H1 (cell line): ENCODE measurements at regions not wholly inside any gene's neighbourhood (a gene's known extent, or its start where the extent isn't known, plus 50 kb on each side); places are given as distances from the start of the nearest gene placed in this dataset.

Experiments used
- CTCF ChIA-PET: fragments of 300-600 bp; sonication (Branson Sonifier 250); formaldehyde crosslinking; loops from one replicate; lab custom pipeline; 2021; ENCODE audit not compliant: partially characterized antibody; lab: Charles Lee
- POLR2A ChIA-PET: fragments of 300-600 bp; sonication (Branson Sonifier 250); formaldehyde crosslinking; loops from one replicate; lab custom pipeline; 2021; ENCODE audit warnings: inconsistent platforms; ENCODE audit not compliant: partially characterized antibody; lab: Charles Lee
- DNase-seq, 2 experiments: peaks; one replicate each; pipeline versions ENCODE4 v3.0.0 to v3.0.0-alpha.2; 2010 to 2022; ENCODE audit warnings: low spot score in 2 of 2, low read depth in 1 of 2, mixed read lengths in 1 of 2
- FAIRE-seq: peaks from 2 replicates; lab custom pipeline; 2011; peaks lifted over from hg19 to GRCh38; lab: Jason Lieb, UNC
- H2AFZ ChIP-seq: 2 replicates; pipeline ENCODE4 v1.8.1; 2012; ENCODE audit warnings: low read length, inconsistent platforms
- H2AK5ac ChIP-seq: 2 replicates; pipeline ENCODE4 v1.6.1; 2013; ENCODE audit warnings: low read depth, low read length
- H2BK120ac ChIP-seq: replicated peaks from 2 replicates; pipeline ENCODE3; 2013; ENCODE audit warnings: low read depth, low read length, inconsistent platforms
- H2BK12ac ChIP-seq: 2 replicates; pipeline ENCODE4 v1.6.1; 2013; ENCODE audit warnings: low read depth, low read length
- H2BK15ac ChIP-seq: 2 replicates; pipeline ENCODE4 v1.6.1; 2013; ENCODE audit warnings: low read length
- H2BK20ac ChIP-seq: 2 replicates; pipeline ENCODE4 v1.6.1; 2013; ENCODE audit warnings: low read length
- H2BK5ac ChIP-seq: 2 replicates; pipeline ENCODE4 v1.6.1; 2013; ENCODE audit warnings: low read depth, low read length
- H3K14ac ChIP-seq: 2 replicates; pipeline ENCODE4 v1.6.1; 2013; ENCODE audit warnings: inconsistent platforms; ENCODE audit not compliant: insufficient read length
- H3K18ac ChIP-seq: 2 replicates; pipeline ENCODE4 v1.6.1; 2013; ENCODE audit warnings: low read length; ENCODE audit errors: extremely low read depth
- H3K23ac ChIP-seq: 2 replicates; pipeline ENCODE4 v1.6.1; 2013; ENCODE audit warnings: inconsistent platforms; ENCODE audit not compliant: insufficient read length
- H3K23me2 ChIP-seq: 2 replicates; pipeline ENCODE4 v1.6.1; 2013; ENCODE audit warnings: low read depth, low read length
- H3K27ac ChIP-seq: 2 replicates; pipeline ENCODE4 v1.6.1; 2011; ENCODE audit warnings: low read depth, low read length, inconsistent platforms
- H3K27me3 ChIP-seq, 4 experiments: replicated peaks in 1 of 4; 1 replicate in 1 of 4; 2 replicates in 3 of 4; pipeline versions ENCODE4 v1.6.1 to v1.8.1; 2011 to 2013; ENCODE audit warnings: low read length in 3 of 4, mild to moderate bottlenecking in 3 of 4, inconsistent platforms in 2 of 4, mixed read lengths in 2 of 4, moderate library complexity in 1 of 4; ENCODE audit not compliant: control insufficient read depth in 3 of 4, insufficient read depth in 3 of 4; ENCODE audit errors: extremely low read depth in 1 of 4
- H3K36me3 ChIP-seq, 4 experiments: 2 replicates each; pipeline versions ENCODE4 v1.6.1 to v1.8.1; 2011 to 2013; ENCODE audit warnings: mild to moderate bottlenecking in 4 of 4, low read length in 3 of 4, moderate library complexity in 2 of 4, control low read depth in 1 of 4, inconsistent platforms in 1 of 4; ENCODE audit not compliant: insufficient read depth in 4 of 4, control insufficient read depth in 2 of 4
- H3K4ac ChIP-seq: replicated peaks from 2 replicates; pipeline ENCODE3; 2013; ENCODE audit warnings: low read length, low read depth, mixed read lengths, inconsistent platforms; ENCODE audit not compliant: insufficient read length
- H3K4me1 ChIP-seq, 4 experiments: replicated peaks in 1 of 4; 1 replicate in 1 of 4; 2 replicates in 3 of 4; pipeline versions ENCODE4 v1.6.1 to v1.8.1; 2011 to 2013; ENCODE audit warnings: low read length in 3 of 4, inconsistent platforms in 2 of 4, mixed read lengths in 1 of 4; ENCODE audit not compliant: insufficient read depth in 4 of 4, control insufficient read depth in 3 of 4
- H3K4me2 ChIP-seq, 2 experiments: 2 replicates each; pipeline versions ENCODE4 v1.6.1 to v1.8.1; 2011 to 2013; ENCODE audit warnings: low read depth in 2 of 2, low read length in 2 of 2, control low read depth in 1 of 2, inconsistent platforms in 1 of 2, mild to moderate bottlenecking in 1 of 2; ENCODE audit not compliant: insufficient read depth in 1 of 2
- H3K4me3 ChIP-seq, 4 experiments: fragments of 200-600, 300-600 bp in 1 of 4; sonication (generic), shearing (Covaris generic), sonication (Bioruptor Twin) in 1 of 4; 2 replicates each; pipeline versions ENCODE4 v1.5.1 to v1.8.1; 2011 to 2016; ENCODE audit warnings: low read length in 4 of 4, low read depth in 3 of 4, control low read depth in 2 of 4, inconsistent platforms in 2 of 4, mild to moderate bottlenecking in 2 of 4, mixed read lengths in 1 of 4, moderate library complexity in 1 of 4; ENCODE audit not compliant: insufficient read depth in 2 of 4; ENCODE audit errors: extremely low read depth in 1 of 4
- H3K56ac ChIP-seq: replicated peaks from 2 replicates; pipeline ENCODE3; 2013; ENCODE audit warnings: low read depth, mild to moderate bottlenecking, mixed read lengths, low read length, inconsistent platforms; ENCODE audit not compliant: insufficient read length
- H3K79me1 ChIP-seq: 2 replicates; pipeline ENCODE4 v1.6.1; 2013; ENCODE audit warnings: low read depth, low read length, control low read depth
- H3K79me2 ChIP-seq, 2 experiments: 2 replicates each; pipeline versions ENCODE4 v1.6.1 to v1.8.1; 2012 to 2013; ENCODE audit warnings: low read length in 2 of 2, mild to moderate bottlenecking in 2 of 2, inconsistent platforms in 1 of 2; ENCODE audit not compliant: insufficient read depth in 2 of 2, control insufficient read depth in 1 of 2
- H3K9ac ChIP-seq, 4 experiments: replicated peaks in 1 of 4; 1 replicate in 1 of 4; 2 replicates in 3 of 4; pipeline versions ENCODE4 v1.6.1 to v1.8.1; 2011 to 2013; ENCODE audit warnings: low read depth in 3 of 4, low read length in 3 of 4, control low read depth in 2 of 4, mild to moderate bottlenecking in 2 of 4, moderate library complexity in 2 of 4, inconsistent platforms in 1 of 4; ENCODE audit errors: extremely low read depth in 1 of 4
- H3K9me3 ChIP-seq, 2 experiments: 2 replicates each; pipeline versions ENCODE4 v1.6.1 to v1.8.1; 2012 to 2013; ENCODE audit warnings: mild to moderate bottlenecking in 2 of 2, moderate library complexity in 2 of 2, control low read depth in 1 of 2, inconsistent platforms in 1 of 2, low read depth in 1 of 2, low read length in 1 of 2, mixed read lengths in 1 of 2; ENCODE audit not compliant: insufficient read depth in 2 of 2
- H4K20me1 ChIP-seq, 2 experiments: replicated peaks in 1 of 2; 2 replicates each; pipeline versions ENCODE3 to v1.8.1; 2011 to 2013; ENCODE audit warnings: inconsistent platforms in 2 of 2, low read length in 2 of 2, mild to moderate bottlenecking in 1 of 2; ENCODE audit not compliant: insufficient read depth in 2 of 2, control insufficient read depth in 1 of 2
- H4K5ac ChIP-seq: 2 replicates; pipeline ENCODE4 v1.6.1; 2013; ENCODE audit warnings: low read length, low read depth, mixed read lengths, inconsistent platforms; ENCODE audit not compliant: insufficient read length
- H4K8ac ChIP-seq: 2 replicates; pipeline ENCODE4 v1.8.0; 2013; ENCODE audit warnings: mild to moderate bottlenecking, moderate library complexity, low read length, inconsistent platforms; ENCODE audit not compliant: insufficient read depth; ENCODE audit errors: extremely low read depth
- H4K91ac ChIP-seq: replicated peaks from 2 replicates; pipeline ENCODE3; 2013; ENCODE audit warnings: low read length, mixed read lengths, inconsistent platforms; ENCODE audit not compliant: insufficient read length
- ASH2L ChIP-seq: fragments of 200-600, 300-600 bp; sonication (generic); IDR thresholded peaks from one replicate; pipeline ENCODE4 v1.7.1; 2017; ENCODE audit warnings: low read length
- EP300 ChIP-seq, 2 experiments: IDR thresholded peaks; 1 replicate in 1 of 2; 2 replicates in 1 of 2; pipeline ENCODE4 v1.6.1; 2011 to 2012; ENCODE audit warnings: low read depth in 2 of 2, low read length in 2 of 2, mild to moderate bottlenecking in 2 of 2, borderline replicate concordance in 1 of 2, inconsistent platforms in 1 of 2, moderate library complexity in 1 of 2
- PHF8 ChIP-seq: fragments of 200-600 bp; sonication (generic); conservative IDR thresholded peaks from 2 replicates; pipeline ENCODE4 v1.7.1; 2012; ENCODE audit warnings: low read depth, mild to moderate bottlenecking, inconsistent platforms, low read length, moderate library complexity
- POLR2A ChIP-seq, 2 experiments: IDR thresholded peaks; 1 replicate in 1 of 2; 2 replicates in 1 of 2; pipeline ENCODE4 v1.6.1; 2011; ENCODE audit warnings: low read depth in 2 of 2, low read length in 2 of 2, mild to moderate bottlenecking in 2 of 2; ENCODE audit errors: control extremely low read depth in 1 of 2
- RNF2 ChIP-seq: fragments of 200-900, 300-1000 bp; sonication (generic); IDR thresholded peaks from 2 replicates; pipeline ENCODE4 v1.7.1; 2016; ENCODE audit warnings: borderline replicate concordance, low read depth, mild to moderate bottlenecking, antibody characterized with exemption, low read length; ENCODE audit not compliant: poor library complexity, severe bottlenecking; ENCODE audit errors: missing control alignments
- RXRA ChIP-seq: IDR thresholded peaks from 2 replicates; pipeline ENCODE4 v1.6.1; 2011; ENCODE audit warnings: low read depth, mild to moderate bottlenecking, low read length, moderate library complexity; ENCODE audit not compliant: insufficient read depth
- WGBS, 2 experiments: shearing (Covaris generic) in 1 of 2; methylation state at CpG; one replicate each; pipeline versions ENCODE4 v1.1.6 to v1.1.7; 2013 to 2015; ENCODE audit warnings: low lambda C conversion rate in 2 of 2, mixed read lengths in 2 of 2, inconsistent platforms in 1 of 2, low coverage in 1 of 2, missing lambda C conversion rate in 1 of 2; ENCODE audit not compliant: insufficient replicate concordance in 2 of 2, insufficient coverage in 1 of 2, insufficient read length in 1 of 2; ENCODE audit errors: extremely low coverage in 1 of 2, missing lambda C conversion rate in 1 of 2; 5-methylcytosine and 5-hydroxymethylcytosine counted together
- TF ChIP-seq, protein P1 (sequence below): IDR thresholded peaks from 2 replicates; pipeline ENCODE4 v1.6.1; 2011; ENCODE audit warnings: low read length, improper control_type of control experiment
- TF ChIP-seq, protein P2 (sequence below), 3 experiments: IDR thresholded peaks; 1 replicate in 2 of 3; 2 replicates in 1 of 3; pipeline versions ENCODE4 v1.5.1 to v1.6.1; 2011; ENCODE audit warnings: low read length in 3 of 3, mild to moderate bottlenecking in 3 of 3, inconsistent platforms in 2 of 3, low read depth in 1 of 3, moderate library complexity in 1 of 3; ENCODE audit not compliant: insufficient read depth in 1 of 3; ENCODE audit errors: control extremely low read depth in 1 of 3

DNA sequence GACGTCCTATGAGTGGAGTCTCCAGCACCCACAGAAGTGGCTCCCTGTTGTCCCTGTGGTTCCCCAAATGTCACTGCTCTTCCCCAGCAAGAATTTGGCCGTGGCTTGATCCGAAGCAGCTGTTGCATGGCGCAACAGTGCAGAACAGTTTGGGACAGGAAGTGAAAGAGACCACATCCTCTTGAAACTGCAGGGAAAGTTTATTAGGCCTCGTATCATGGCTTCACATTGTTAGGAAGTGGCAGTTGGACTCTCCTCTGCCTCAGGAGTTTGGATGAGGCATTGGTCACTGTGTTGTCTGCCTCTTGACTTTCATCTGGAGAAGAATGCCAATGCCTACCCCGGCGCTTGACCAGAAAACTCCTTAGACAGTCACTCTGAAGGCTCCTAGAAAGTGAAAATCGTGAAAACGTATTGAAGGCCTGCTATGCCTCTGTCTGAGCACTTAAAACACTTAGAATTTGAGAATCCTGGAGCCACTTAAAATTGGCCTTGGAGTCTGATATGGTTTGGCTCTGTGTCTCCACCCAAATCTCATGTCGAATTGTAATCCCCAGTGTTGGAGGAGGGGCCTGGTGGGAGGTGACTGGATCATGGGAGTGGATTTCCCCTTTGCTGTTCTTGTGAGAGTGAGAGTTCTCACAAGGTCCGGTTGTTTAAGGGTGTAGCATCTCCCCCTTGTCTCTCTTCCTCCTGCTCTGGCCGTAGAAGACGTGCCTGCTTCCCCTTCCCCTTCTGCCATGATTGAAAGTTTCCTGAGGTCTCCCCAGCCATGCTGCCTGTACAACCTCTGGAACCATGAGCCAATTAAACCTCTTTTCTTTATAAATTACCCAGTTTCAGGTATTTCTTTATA is 334.9 kb upstream of the JARID2 start:
- no peak overlapping the region for H2AK5ac ChIP-seq
- H2BK12ac ChIP-seq, result no peak overlapping the region
- DNase-seq, result no peak
- no peak overlapping the region for H3K23ac ChIP-seq
- H3K27me3 ChIP-seq, result no peaks in the 10 kb centered on the region
- H3K18ac ChIP-seq, result no peak overlapping the region
- H3K4me3 ChIP-seq, result no peak overlapping the region
- POLR2A ChIA-PET, result no interaction called here
- H3K23me2 ChIP-seq, result no peaks in the 10 kb centered on the region
- H4K5ac ChIP-seq, result no peak overlapping the region
- no peak overlapping the region for H2BK120ac ChIP-seq
- no peak overlapping the region for H3K56ac ChIP-seq
- H3K27ac ChIP-seq, result no peak overlapping the region
- H3K36me3 ChIP-seq, result no peaks in the 10 kb centered on the region
- no peak overlapping the region for H3K9ac ChIP-seq
- no peak overlapping the region for H3K14ac ChIP-seq
- no peak overlapping the region for H2BK20ac ChIP-seq
- no peaks in the 10 kb centered on the region for H4K20me1 ChIP-seq
- CTCF ChIA-PET, result interaction anchor here (1.0 kb wide), 1 partner anchor 83 kb away, joined by 3 read pairs; no protein-coding TSS in a partner anchor
- H2BK15ac ChIP-seq, result no peak overlapping the region
- no peak overlapping the region for H2BK5ac ChIP-seq
- no peak overlapping the region for H3K4me2 ChIP-seq
- no peaks in the 10 kb centered on the region for H3K79me2 ChIP-seq
- no peak for FAIRE-seq
- H3K79me1 ChIP-seq, result peaks cover 11% of the 10 kb centered on the region; the same call in 1 of the 2 replicates
- WGBS, 2 experiments, result 91% methylated on average over 13 of the region's 13 CpGs; no CpG with 5 or more reads in 1 of the 2 experiments
- H3K4ac ChIP-seq, result no peak overlapping the region
- H4K8ac ChIP-seq, result no peak overlapping the region
- H2AFZ ChIP-seq, result no peak overlapping the region
- no peaks in the 10 kb centered on the region for H3K9me3 ChIP-seq
- H3K4me1 ChIP-seq, result peaks cover 0 to 4% (median 1%) of the 10 kb centered on the region in 4 experiments; a peak in 2 of 7 replicates
- H4K91ac ChIP-seq, result no peak overlapping the region
- TF ChIP-seq ASH2L, result no peak
- TF ChIP-seq, protein P1, sequence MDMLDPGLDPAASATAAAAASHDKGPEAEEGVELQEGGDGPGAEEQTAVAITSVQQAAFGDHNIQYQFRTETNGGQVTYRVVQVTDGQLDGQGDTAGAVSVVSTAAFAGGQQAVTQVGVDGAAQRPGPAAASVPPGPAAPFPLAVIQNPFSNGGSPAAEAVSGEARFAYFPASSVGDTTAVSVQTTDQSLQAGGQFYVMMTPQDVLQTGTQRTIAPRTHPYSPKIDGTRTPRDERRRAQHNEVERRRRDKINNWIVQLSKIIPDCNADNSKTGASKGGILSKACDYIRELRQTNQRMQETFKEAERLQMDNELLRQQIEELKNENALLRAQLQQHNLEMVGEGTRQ, result no peak
- no peak for TF ChIP-seq PHF8
- TF ChIP-seq POLR2A (IDR thresholded peaks at IDR 0.05; ENCODE audit: control extremely low read depth in 1 of 2, low read depth in 2 of 2, low read length in 2 of 2), result no peak
- no peak for TF ChIP-seq EP300 (IDR thresholded peaks at IDR 0.05; ENCODE audit: borderline replicate concordance in 1 of 2, low read depth in 2 of 2, low read length in 2 of 2)
- TF ChIP-seq, protein P2, sequence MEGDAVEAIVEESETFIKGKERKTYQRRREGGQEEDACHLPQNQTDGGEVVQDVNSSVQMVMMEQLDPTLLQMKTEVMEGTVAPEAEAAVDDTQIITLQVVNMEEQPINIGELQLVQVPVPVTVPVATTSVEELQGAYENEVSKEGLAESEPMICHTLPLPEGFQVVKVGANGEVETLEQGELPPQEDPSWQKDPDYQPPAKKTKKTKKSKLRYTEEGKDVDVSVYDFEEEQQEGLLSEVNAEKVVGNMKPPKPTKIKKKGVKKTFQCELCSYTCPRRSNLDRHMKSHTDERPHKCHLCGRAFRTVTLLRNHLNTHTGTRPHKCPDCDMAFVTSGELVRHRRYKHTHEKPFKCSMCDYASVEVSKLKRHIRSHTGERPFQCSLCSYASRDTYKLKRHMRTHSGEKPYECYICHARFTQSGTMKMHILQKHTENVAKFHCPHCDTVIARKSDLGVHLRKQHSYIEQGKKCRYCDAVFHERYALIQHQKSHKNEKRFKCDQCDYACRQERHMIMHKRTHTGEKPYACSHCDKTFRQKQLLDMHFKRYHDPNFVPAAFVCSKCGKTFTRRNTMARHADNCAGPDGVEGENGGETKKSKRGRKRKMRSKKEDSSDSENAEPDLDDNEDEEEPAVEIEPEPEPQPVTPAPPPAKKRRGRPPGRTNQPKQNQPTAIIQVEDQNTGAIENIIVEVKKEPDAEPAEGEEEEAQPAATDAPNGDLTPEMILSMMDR (IDR thresholded peaks at IDR 0.05; ENCODE audit: control extremely low read depth in 1 of 3, insufficient read depth in 1 of 3, low read depth in 1 of 3, low read length in 3 of 3), result no peak
- TF ChIP-seq RNF2, result no peak
- no peak for TF ChIP-seq RXRA
